GM23338 (cell line): ENCODE measurements at regions not wholly inside any gene's neighbourhood (a gene's known extent, or its start where the extent isn't known, plus 50 kb on each side); places are given as distances from the start of the nearest gene placed in this dataset.

ENCODE experiments used
- ATAC-seq: fragments of 200-7000 bp; cut with Tn5 transposase; 3 replicates; pipeline ENCODE4 v1.9.1; 2020
- DNase-seq: peaks from one replicate; pipeline ENCODE4 v3.0.0-alpha.2; 2015; ENCODE audit warnings: low spot score
- H2AFZ ChIP-seq: fragments of 200-600 bp; sonication (generic); 2 replicates; pipeline ENCODE4 v1.8.0; 2016; ENCODE audit warnings: antibody characterized with exemption, mild to moderate bottlenecking, moderate library complexity
- H3F3A ChIP-seq: fragments of 200-600 bp; sonication (generic); replicated peaks from 2 replicates; pipeline ENCODE4 v1.8.0; 2017; ENCODE audit warnings: antibody characterized with exemption, mixed run types, low read depth
- H3K27ac ChIP-seq: fragments of 200-600 bp; sonication (generic); 2 replicates; pipeline ENCODE4 v1.6.1; 2016; ENCODE audit warnings: low read depth
- H3K27me3 ChIP-seq: fragments of 200-600 bp; sonication (generic); 2 replicates; pipeline ENCODE4 v1.8.0; 2016; ENCODE audit warnings: mild to moderate bottlenecking, mixed run types, moderate library complexity; ENCODE audit not compliant: insufficient read depth
- H3K36me3 ChIP-seq: fragments of 200-600 bp; sonication (generic); 2 replicates; pipeline ENCODE4 v1.8.0; 2016; ENCODE audit warnings: mild to moderate bottlenecking; ENCODE audit not compliant: insufficient read depth
- H3K4me1 ChIP-seq: fragments of 200-600 bp; sonication (generic); 2 replicates; pipeline ENCODE4 v1.8.0; 2016; ENCODE audit warnings: mild to moderate bottlenecking, moderate library complexity; ENCODE audit not compliant: insufficient read depth
- H3K4me2 ChIP-seq: fragments of 200-600 bp; sonication (generic); 2 replicates; pipeline ENCODE4 v1.7.1; 2017; ENCODE audit warnings: mixed run types
- H3K4me3 ChIP-seq: fragments of 200-600 bp; sonication (generic); 2 replicates; pipeline ENCODE4 v1.6.1; 2016; ENCODE audit warnings: mixed run types
- H3K79me2 ChIP-seq: fragments of 200-600 bp; sonication (generic); replicated peaks from 2 replicates; pipeline ENCODE4 v1.8.0; 2017; ENCODE audit warnings: mild to moderate bottlenecking; ENCODE audit not compliant: insufficient read depth
- H3K9me2 ChIP-seq: fragments of 200-600 bp; sonication (generic); 2 replicates; pipeline ENCODE4 v1.8.0; 2017; ENCODE audit not compliant: insufficient read depth
- H4K20me1 ChIP-seq: fragments of 200-600 bp; sonication (generic); replicated peaks from 2 replicates; pipeline ENCODE4 v1.8.0; 2017; ENCODE audit warnings: mild to moderate bottlenecking; ENCODE audit not compliant: insufficient read depth
- H3K27ac Mint-ChIP-seq: 2 replicates; pipeline ENCODE4 v1.8.0; 2020; ENCODE audit warnings: inconsistent platforms, mild to moderate bottlenecking, moderate library complexity, mixed read lengths
- H3K27me3 Mint-ChIP-seq: 3 replicates; pipeline ENCODE4 v1.8.0; 2022; ENCODE audit warnings: low read depth, mild to moderate bottlenecking, moderate library complexity, mixed read lengths, inconsistent platforms; ENCODE audit not compliant: insufficient read depth, poor library complexity
- H3K36me3 Mint-ChIP-seq: 3 replicates; pipeline ENCODE4 v1.8.0; 2021; ENCODE audit warnings: low read depth, mild to moderate bottlenecking, inconsistent platforms, moderate library complexity, mixed read lengths
- H3K4me1 Mint-ChIP-seq: 3 replicates; pipeline ENCODE4 v1.8.0; 2020; ENCODE audit warnings: mild to moderate bottlenecking, inconsistent platforms, mixed read lengths
- H3K4me3 Mint-ChIP-seq: 3 replicates; pipeline ENCODE4 v1.8.0; 2021; ENCODE audit warnings: moderate library complexity, mild to moderate bottlenecking, inconsistent platforms, mixed read lengths
- H3K9me3 Mint-ChIP-seq: 3 replicates; pipeline ENCODE4 v1.8.0; 2020; ENCODE audit warnings: moderate library complexity, mild to moderate bottlenecking, inconsistent platforms, mixed read lengths
- CREB1 ChIP-seq: fragments of 250-450 bp; sonication (Bioruptor Pico); IDR thresholded peaks from 2 replicates; pipeline ENCODE4 v1.5.0; 2020; ENCODE audit warnings: low read depth, mild to moderate bottlenecking, moderate library complexity
- EZH2 ChIP-seq: fragments of 200-600 bp; sonication (generic); IDR thresholded peaks from one replicate; pipeline ENCODE4 v1.8.0; 2017; ENCODE audit warnings: antibody characterized with exemption, mild to moderate bottlenecking, low read depth; ENCODE audit not compliant: unreplicated experiment
- EZH2phosphoT487 ChIP-seq: fragments of 200-600 bp; sonication (generic); IDR thresholded peaks from one replicate; pipeline ENCODE4 v1.8.1; 2018; ENCODE audit warnings: antibody characterized with exemption; ENCODE audit not compliant: unreplicated experiment
- JUNB ChIP-seq: IDR thresholded peaks from one replicate; pipeline ENCODE4 v1.6.1; 2016; ENCODE audit warnings: antibody characterized with exemption; ENCODE audit not compliant: unreplicated experiment
- NANOG ChIP-seq: IDR thresholded peaks from 2 replicates; pipeline ENCODE4 v1.6.1; 2016; ENCODE audit warnings: antibody characterized with exemption, borderline replicate concordance
- POLR2AphosphoS5 ChIP-seq: IDR thresholded peaks from 2 replicates; pipeline ENCODE4 v1.6.1; 2016; ENCODE audit warnings: antibody characterized with exemption, low read depth
- STAT1 ChIP-seq: IDR thresholded peaks from one replicate; pipeline ENCODE4 v1.6.1; 2016; ENCODE audit warnings: antibody characterized with exemption; ENCODE audit not compliant: unreplicated experiment
- ZNF114 ChIP-seq: fragments of 250-450 bp; sonication (Bioruptor Pico); IDR thresholded peaks from 2 replicates; pipeline ENCODE4 v1.5.0; 2020; ENCODE audit warnings: mild to moderate bottlenecking, moderate library complexity
- ZNF331 ChIP-seq: fragments of 250-450 bp; sonication (Bioruptor Pico); IDR thresholded peaks from 2 replicates; pipeline ENCODE4 v1.5.0; 2020; ENCODE audit warnings: low read depth, mild to moderate bottlenecking, moderate library complexity
- TF ChIP-seq, protein P1 (sequence below): IDR thresholded peaks from 2 replicates; pipeline ENCODE4 v1.6.1; 2016; ENCODE audit warnings: antibody characterized with exemption
- TF ChIP-seq, protein P2 (sequence below), 2 experiments: fragments of 200-600 bp in 1 of 2; sonication (generic) in 1 of 2; conservative IDR thresholded peaks; 2 replicates each; pipeline versions ENCODE4 v1.5.1 to v1.6.1; 2016 to 2017; ENCODE audit warnings: antibody characterized with exemption in 2 of 2, low read depth in 2 of 2, mild to moderate bottlenecking in 2 of 2, moderate library complexity in 1 of 2
- TF ChIP-seq, protein P3 (sequence below): fragments of 250-450 bp; sonication (Bioruptor Pico); IDR thresholded peaks from 2 replicates; pipeline ENCODE4 v1.5.0; 2020; ENCODE audit warnings: mild to moderate bottlenecking, moderate library complexity
- TF ChIP-seq, protein P4 (sequence below): IDR thresholded peaks from one replicate; pipeline ENCODE4 v1.6.1; 2018; ENCODE audit warnings: antibody characterized with exemption; ENCODE audit not compliant: unreplicated experiment

DNA sequence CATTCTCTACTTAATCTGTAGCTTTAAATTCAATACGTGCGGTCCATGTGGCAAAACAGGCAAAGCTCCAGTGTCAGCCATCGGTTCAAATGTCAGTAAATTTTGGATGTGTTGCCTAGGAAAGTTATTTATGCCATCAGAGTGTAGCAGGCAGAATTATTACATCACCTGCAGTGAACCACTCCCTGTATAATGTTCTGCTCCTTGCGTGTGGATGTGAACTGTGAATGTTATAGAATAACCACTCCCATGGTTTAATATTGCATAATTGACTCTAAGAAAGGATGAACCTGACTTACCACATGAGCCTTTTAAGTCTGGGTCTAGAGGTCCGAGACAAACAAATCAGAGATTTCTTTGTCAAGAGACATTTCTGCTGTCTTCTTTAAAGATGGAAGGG lies 145.5 kb downstream of the GOLIM4 start:
- TF ChIP-seq POLR2AphosphoS5 (no peak), EZH2phosphoT487 (no peak), ZNF114 (CRISPR knock-in tag) (no peak), NANOG (no peak), JUNB (no peak), STAT1 (no peak), CREB1 (CRISPR knock-in tag) (no peak), ZNF331 (CRISPR knock-in tag) (no peak), EZH2 (no peak)
- TF ChIP-seq, protein P1, sequence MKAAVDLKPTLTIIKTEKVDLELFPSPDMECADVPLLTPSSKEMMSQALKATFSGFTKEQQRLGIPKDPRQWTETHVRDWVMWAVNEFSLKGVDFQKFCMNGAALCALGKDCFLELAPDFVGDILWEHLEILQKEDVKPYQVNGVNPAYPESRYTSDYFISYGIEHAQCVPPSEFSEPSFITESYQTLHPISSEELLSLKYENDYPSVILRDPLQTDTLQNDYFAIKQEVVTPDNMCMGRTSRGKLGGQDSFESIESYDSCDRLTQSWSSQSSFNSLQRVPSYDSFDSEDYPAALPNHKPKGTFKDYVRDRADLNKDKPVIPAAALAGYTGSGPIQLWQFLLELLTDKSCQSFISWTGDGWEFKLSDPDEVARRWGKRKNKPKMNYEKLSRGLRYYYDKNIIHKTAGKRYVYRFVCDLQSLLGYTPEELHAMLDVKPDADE: no peak
- TF ChIP-seq, protein P2, sequence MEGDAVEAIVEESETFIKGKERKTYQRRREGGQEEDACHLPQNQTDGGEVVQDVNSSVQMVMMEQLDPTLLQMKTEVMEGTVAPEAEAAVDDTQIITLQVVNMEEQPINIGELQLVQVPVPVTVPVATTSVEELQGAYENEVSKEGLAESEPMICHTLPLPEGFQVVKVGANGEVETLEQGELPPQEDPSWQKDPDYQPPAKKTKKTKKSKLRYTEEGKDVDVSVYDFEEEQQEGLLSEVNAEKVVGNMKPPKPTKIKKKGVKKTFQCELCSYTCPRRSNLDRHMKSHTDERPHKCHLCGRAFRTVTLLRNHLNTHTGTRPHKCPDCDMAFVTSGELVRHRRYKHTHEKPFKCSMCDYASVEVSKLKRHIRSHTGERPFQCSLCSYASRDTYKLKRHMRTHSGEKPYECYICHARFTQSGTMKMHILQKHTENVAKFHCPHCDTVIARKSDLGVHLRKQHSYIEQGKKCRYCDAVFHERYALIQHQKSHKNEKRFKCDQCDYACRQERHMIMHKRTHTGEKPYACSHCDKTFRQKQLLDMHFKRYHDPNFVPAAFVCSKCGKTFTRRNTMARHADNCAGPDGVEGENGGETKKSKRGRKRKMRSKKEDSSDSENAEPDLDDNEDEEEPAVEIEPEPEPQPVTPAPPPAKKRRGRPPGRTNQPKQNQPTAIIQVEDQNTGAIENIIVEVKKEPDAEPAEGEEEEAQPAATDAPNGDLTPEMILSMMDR (conservative IDR thresholded peaks at IDR 0.05; ENCODE audit: low read depth in 2 of 2): no peak
- TF ChIP-seq, protein P3, sequence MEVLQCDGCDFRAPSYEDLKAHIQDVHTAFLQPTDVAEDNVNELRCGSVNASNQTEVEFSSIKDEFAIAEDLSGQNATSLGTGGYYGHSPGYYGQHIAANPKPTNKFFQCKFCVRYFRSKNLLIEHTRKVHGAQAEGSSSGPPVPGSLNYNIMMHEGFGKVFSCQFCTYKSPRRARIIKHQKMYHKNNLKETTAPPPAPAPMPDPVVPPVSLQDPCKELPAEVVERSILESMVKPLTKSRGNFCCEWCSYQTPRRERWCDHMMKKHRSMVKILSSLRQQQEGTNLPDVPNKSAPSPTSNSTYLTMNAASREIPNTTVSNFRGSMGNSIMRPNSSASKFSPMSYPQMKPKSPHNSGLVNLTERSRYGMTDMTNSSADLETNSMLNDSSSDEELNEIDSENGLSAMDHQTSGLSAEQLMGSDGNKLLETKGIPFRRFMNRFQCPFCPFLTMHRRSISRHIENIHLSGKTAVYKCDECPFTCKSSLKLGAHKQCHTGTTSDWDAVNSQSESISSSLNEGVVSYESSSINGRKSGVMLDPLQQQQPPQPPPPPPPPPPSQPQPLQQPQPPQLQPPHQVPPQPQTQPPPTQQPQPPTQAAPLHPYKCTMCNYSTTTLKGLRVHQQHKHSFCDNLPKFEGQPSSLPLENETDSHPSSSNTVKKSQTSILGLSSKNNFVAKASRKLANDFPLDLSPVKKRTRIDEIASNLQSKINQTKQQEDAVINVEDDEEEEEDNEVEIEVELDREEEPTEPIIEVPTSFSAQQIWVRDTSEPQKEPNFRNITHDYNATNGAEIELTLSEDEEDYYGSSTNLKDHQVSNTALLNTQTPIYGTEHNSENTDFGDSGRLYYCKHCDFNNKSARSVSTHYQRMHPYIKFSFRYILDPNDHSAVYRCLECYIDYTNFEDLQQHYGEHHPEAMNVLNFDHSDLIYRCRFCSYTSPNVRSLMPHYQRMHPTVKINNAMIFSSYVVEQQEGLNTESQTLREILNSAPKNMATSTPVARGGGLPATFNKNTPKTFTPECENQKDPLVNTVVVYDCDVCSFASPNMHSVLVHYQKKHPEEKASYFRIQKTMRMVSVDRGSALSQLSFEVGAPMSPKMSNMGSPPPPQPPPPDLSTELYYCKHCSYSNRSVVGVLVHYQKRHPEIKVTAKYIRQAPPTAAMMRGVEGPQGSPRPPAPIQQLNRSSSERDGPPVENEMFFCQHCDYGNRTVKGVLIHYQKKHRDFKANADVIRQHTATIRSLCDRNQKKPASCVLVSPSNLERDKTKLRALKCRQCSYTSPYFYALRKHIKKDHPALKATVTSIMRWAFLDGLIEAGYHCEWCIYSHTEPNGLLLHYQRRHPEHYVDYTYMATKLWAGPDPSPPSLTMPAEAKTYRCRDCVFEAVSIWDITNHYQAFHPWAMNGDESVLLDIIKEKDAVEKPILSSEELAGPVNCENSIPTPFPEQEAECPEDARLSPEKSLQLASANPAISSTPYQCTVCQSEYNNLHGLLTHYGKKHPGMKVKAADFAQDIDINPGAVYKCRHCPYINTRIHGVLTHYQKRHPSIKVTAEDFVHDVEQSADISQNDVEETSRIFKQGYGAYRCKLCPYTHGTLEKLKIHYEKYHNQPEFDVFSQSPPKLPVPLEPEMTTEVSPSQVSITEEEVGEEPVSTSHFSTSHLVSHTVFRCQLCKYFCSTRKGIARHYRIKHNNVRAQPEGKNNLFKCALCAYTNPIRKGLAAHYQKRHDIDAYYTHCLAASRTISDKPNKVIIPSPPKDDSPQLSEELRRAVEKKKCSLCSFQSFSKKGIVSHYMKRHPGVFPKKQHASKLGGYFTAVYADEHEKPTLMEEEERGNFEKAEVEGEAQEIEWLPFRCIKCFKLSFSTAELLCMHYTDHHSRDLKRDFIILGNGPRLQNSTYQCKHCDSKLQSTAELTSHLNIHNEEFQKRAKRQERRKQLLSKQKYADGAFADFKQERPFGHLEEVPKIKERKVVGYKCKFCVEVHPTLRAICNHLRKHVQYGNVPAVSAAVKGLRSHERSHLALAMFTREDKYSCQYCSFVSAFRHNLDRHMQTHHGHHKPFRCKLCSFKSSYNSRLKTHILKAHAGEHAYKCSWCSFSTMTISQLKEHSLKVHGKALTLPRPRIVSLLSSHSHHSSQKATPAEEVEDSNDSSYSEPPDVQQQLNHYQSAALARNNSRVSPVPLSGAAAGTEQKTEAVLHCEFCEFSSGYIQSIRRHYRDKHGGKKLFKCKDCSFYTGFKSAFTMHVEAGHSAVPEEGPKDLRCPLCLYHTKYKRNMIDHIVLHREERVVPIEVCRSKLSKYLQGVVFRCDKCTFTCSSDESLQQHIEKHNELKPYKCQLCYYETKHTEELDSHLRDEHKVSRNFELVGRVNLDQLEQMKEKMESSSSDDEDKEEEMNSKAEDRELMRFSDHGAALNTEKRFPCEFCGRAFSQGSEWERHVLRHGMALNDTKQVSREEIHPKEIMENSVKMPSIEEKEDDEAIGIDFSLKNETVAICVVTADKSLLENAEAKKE (CRISPR knock-in tag): no peak
- TF ChIP-seq, protein P4, sequence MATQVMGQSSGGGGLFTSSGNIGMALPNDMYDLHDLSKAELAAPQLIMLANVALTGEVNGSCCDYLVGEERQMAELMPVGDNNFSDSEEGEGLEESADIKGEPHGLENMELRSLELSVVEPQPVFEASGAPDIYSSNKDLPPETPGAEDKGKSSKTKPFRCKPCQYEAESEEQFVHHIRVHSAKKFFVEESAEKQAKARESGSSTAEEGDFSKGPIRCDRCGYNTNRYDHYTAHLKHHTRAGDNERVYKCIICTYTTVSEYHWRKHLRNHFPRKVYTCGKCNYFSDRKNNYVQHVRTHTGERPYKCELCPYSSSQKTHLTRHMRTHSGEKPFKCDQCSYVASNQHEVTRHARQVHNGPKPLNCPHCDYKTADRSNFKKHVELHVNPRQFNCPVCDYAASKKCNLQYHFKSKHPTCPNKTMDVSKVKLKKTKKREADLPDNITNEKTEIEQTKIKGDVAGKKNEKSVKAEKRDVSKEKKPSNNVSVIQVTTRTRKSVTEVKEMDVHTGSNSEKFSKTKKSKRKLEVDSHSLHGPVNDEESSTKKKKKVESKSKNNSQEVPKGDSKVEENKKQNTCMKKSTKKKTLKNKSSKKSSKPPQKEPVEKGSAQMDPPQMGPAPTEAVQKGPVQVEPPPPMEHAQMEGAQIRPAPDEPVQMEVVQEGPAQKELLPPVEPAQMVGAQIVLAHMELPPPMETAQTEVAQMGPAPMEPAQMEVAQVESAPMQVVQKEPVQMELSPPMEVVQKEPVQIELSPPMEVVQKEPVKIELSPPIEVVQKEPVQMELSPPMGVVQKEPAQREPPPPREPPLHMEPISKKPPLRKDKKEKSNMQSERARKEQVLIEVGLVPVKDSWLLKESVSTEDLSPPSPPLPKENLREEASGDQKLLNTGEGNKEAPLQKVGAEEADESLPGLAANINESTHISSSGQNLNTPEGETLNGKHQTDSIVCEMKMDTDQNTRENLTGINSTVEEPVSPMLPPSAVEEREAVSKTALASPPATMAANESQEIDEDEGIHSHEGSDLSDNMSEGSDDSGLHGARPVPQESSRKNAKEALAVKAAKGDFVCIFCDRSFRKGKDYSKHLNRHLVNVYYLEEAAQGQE: no peak
- no peaks in the 10 kb centered on the region for H3K36me3 Mint-ChIP-seq
- Histone ChIP-seq H3K27me3 (no peaks in the 10 kb centered on the region), H3K36me3 (no peaks in the 10 kb centered on the region), H3K79me2 (no peaks in the 10 kb centered on the region), H3K9me2 (no peaks in the 10 kb centered on the region), H3K4me1 (peaks cover 3% of the 10 kb centered on the region; the same call in 1 of the 2 replicates), H2AFZ (no peak overlapping the region), H3K4me3 (no peak overlapping the region), H3K27ac (no peak overlapping the region), H3F3A (no peaks in the 10 kb centered on the region), H4K20me1 (no peaks in the 10 kb centered on the region), H3K4me2 (no peak overlapping the region)
- ATAC-seq (no peak), DNase-seq (no peak)
- no peak overlapping the region for H3K27ac Mint-ChIP-seq
- peaks cover 3% of the 10 kb centered on the region; the same call in 2 of the 3 replicates for H3K4me1 Mint-ChIP-seq
- no peaks in the 10 kb centered on the region for H3K27me3 Mint-ChIP-seq
- no peak overlapping the region for H3K4me3 Mint-ChIP-seq
- no peaks in the 10 kb centered on the region for H3K9me3 Mint-ChIP-seq
